LHCN-M2 (cell line): ENCODE measurements at regions not wholly inside any gene's neighbourhood (a gene's known extent, or its start where the extent isn't known, plus 50 kb on each side); places are given as distances from the start of the nearest gene placed in this dataset.
A peak's percentile ranks its signal among the peaks of the same experiment; 100 is the strongest.

Experiments used
- DNase-seq: peaks from one replicate; pipeline ENCODE4 v3.0.0-alpha.2; 2012; ENCODE audit warnings: low read depth

- DNase-seq: no peak
Observed at GRCh38 chr2:136404925-136405324, 287.0 kb upstream of the CXCR4 start.

- DNase-seq: no peak
Observed at GRCh38 chr2:136404176-136404575, 286.2 kb upstream of the CXCR4 start.

DNA sequence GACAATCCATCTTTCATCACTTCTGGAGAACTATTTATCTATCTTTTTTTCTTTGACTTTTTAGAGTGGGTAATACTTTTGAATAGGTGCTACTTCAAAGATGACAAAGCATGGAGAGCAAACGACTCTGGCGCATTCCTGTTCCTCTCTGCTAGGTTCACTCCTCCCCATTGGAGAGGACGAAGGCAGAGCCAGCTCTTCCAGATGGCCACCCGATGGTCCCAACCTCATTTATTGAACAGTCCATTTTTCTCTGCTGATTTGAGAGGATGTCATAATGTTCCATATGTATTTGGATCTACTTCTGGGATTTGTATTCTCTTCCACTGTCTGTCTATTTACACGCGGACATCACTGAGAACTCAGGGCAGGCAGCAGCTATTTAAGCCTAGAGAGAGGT, 284.3 kb upstream of the CXCR4 start:
- no peak for DNase-seq

DNA sequence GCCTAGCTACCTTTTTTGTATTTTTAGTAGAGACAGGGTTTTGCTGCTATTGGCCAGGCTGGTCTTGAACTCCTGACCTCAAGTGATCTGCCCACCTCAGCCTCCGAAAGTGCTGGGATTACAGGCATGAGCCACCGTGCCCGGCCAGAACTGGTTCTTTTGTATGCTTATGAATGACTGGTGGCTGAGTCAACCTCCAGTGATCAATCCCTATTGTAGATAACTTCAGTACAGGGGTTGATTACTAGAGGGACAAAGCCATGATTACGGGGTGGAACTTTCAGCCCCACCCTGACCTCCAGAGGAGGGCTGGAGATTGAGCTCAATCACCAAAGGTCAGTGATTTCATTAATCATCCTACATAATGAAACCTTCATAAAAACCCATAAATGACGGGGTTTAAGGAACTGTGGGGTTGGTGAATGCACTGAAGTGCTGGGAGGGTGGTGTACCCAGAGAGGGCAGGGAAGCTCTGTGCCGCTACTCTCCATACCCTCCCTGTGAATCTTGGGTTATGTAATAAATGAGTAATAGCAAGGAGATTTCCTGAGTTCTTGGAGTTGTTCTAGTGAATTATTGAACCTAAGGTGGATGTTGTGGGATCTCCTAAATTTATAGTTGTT, 281.8 kb upstream of the CXCR4 start:
- no peak for DNase-seq

DNA sequence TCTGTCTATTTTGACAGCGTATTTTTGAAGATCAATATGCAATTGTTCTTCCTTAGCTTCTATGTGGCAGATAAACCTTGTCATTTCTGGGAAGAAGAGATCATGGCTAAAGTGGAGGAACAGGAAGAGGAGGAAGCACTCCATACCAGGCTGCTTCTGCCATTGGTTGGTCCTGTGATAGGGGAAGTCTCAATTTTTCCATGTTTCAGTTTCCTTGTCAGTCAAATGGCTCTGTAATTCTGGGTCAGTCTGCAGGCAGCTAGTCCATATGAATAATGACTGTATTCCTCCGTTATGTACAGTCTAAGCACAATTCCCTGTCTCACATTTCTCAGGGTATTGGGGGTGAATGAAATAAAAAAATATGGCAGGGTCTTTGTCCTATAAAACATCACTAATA, 277.6 kb upstream of the CXCR4 start:
- DNase-seq: no peak

DNA sequence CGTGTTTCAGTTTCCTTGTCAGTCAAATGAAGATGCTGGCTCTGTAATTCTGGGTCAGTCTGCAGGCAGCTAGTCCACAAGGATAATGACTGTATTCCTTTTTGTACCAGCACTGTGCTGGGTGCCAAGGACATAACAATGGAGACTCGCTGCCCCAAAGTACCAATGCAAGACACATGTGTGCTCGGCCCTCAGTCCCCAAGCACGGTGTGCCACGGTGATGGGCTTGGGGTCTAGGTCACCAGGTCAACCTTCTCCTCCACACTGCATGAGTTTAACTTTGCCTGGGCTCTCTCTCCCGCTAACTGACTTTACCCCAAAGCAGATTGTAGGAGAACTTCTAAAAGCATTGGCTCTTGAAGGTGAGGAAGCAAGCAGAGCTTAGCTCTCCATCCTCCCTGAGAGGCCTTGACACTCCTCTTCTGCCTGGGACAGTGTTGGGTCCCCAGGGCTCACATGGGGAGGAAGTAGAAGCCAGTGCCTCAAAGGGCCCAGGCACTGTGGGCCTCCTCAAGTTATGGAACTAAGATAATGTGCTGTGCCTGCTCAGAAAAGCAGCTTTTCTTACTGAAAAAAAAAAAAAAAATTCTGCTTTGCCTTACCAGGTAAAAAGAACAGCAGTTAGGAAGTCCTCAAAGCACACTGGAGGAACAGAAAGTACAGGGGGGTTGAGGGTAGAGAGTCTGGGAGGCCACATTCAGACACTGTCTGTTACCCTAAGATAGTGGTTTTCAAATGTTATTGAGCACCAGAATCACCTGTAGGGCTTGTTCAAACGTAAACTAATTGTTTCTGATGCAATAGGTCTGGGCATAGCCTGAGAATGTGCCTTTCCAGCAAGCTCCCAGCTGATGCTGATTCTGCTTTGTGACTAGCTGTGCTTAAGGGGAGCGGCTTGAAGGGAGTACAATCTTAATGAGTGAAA, 276.4 kb upstream of the CXCR4 start:
- DNase-seq: no peak

GRCh38 chr2:136393514-136393913, 275.6 kb upstream of the CXCR4 start:
- no peak for DNase-seq

GRCh38 chr2:136392897-136393505, 275.1 kb upstream of the CXCR4 start:
- DNase-seq: no peak

GRCh38 chr2:136389809-136390208, 271.9 kb upstream of the CXCR4 start:
- DNase-seq: no peak

DNA sequence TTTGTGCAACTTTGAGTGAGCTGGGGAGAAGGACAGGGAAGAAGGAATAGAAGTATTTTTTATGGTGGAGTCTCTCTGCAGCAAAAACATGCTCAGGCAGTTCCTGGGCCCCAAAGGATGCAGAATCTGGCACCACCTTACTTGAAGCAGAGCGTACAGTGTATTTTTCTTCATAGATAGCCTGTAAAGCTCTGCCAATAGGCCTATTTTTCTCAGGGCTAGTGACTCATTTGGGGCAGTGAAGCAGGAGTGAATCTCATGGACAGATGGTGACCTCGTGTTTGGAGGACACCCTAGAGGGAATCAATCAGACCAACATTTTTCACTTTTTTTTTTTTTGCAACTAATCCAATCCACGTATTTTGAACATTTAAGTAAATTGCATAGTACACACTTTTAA, 268.1 kb upstream of the CXCR4 start:
- peak; percentile 27 for DNase-seq

- DNase-seq: peak; percentile 59
Observed at GRCh38 chr2:136384531-136385303, 266.8 kb upstream of the CXCR4 start.

DNA sequence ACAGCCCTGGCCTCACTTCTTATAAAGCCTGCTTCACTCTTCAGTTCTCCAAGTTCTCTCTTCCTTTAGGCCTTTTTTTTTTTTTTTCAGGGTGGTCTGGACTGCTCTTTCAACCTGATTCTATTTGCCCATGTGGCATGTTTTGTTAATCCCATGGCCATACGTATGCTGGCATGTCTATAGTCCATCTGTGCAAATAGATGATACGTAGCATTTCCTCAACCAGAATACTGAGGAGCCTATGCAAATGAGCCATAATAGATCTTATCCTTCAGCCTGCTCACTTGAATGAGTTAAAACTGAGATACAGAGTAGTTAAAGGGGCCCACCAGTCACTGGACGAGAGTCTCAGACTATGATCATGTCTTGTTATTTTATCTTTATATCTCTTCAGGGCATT, 265.2 kb upstream of the CXCR4 start:
- no peak for DNase-seq

GRCh38 chr2:136381722-136382633, 264.0 kb upstream of the CXCR4 start:
- DNase-seq: no peak

- DNase-seq: no peak
Observed at GRCh38 chr2:136381245-136381644, 263.3 kb upstream of the CXCR4 start.

DNA sequence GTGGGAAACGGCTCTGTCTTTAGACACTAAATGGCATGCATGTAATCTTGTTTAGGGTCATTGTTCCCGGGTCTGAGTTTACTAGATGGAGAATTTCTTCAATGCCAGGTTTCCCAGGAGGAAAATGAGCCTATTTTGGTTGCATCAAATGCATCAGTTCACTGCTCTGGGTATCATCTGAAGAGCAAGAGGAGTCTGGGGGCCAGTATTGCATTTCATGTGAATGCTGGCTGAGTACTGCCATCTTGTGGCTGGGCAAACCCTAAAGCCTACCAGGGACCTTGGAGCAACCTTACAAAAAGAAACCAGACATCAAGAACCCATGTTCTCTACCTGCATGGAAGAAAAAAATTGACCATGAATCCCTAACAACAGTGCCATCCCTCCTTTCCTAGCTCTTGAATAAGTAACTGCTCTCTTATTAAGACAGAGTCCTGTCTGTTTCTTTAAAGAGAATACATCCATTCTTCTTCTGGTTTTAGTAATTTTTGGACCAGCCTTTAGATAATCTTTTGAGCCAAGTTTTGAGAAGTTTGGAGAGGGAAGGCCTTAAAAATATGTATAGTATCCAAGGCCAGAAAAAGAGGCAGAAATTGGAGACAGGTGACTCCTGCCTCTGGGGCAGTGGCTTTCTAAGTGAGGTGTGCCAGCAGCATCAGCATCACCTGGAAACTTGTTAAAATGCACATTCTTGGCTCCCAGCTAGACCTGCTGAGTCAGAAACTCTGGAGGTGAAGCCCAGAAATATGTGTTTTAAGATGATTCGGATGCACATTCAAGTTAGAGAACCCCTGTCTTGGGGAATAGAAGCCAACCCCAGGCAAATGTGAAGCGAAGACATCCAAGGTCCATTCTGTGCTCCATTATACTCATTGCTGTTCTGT, 261.0 kb upstream of the CXCR4 start:
- DNase-seq: peak; percentile 5

DNA sequence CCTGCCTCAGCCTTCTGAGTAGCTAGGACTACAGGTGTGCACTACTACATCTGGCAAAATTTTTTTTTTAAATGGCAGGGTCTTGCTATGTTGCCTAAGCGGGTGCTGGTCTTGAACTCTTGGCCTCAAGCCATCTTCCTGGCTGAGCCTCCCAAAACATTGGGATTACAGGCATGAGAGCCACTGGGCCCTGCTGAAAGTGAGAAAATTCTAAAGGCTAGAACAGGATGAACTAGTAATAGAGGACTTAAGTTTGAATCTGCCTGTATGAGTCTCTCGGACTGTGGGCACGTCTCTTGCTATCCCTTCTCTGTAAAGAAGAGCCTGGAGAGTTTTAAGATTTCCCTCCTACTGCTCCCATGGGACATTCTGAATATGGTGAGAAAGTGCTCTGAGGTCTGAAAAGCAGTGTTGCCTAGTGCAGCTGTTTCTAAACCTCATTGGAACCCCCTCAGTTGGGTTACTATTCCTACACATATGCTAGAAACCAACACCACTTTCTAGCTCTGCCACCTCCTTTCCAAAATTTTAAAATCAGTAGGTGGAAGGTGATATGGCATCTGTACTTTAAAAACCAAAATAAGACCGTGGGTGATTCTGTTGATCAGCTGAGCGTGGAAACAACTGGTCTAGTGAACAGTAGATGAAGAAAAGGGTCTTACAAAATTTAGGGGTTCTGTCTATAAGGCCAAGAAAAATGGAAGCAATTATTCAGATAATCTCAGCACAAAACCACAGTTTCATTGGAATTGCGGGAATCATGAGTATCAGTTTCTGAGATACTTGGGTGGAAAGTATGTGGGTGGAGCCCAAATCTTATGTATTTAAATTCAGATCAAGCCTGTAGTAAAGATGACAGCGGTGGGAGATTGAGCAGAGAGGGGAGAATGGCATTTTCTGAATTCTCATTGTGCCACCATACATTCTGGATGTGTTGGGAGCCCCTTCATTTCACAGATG, 259.8 kb upstream of the CXCR4 start:
- peak; percentile 6 for DNase-seq

- peak; percentile 27 for DNase-seq
Observed at GRCh38 chr2:136376798-136377211, 258.9 kb upstream of the CXCR4 start.

DNA sequence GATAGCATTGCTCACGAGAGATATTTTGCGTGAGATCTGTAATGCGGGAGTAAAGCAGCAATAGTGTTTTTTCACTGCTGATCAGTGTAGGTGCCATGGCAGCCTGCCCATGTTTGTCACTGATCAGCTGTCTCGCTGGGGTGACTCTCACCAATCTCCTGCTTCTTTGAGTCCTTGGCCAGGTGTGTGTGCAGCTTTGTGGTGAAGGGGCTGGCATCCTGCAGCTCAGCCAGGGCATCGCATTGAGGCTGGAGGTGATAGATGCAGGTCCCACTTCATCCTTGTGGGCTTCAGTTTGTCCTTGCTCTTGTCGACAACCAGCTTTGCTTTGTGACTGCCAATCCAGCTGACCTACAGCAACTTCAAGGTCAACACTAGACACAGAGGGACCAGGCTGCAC, 258.3 kb upstream of the CXCR4 start:
- DNase-seq: no peak
